ENCODE measurements at regions not wholly inside any gene's neighbourhood (a gene's known extent, or its start where the extent isn't known, plus 50 kb on each side); places are given as distances from the start of the nearest gene placed in this dataset.

DNA sequence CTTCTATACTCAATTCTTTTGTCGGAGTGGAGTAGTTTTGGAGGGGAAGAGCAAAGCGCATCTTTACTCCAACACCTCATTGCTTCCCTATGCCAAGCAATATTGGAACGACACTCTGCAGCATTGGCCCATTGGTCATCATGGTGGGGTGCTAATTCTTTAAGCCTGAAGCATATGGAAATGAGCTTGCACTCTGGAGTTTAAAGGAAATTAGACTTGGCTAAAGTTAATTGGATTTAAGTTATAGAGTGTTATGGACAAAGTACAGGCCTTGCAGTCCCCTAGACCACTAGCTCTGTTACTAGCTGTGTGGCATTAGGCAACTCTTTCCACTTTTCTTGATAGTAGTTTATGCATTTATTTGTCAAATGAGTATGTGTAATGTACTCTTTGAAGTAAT, 568.3 kb upstream of the TENM4 start:
- TF ChIP-seq CREB1 (IDR thresholded peaks at IDR 0.05; ENCODE audit: low read depth) (no peak), CEBPB (IDR thresholded peaks at IDR 0.05) (no peak), NFIC (IDR thresholded peaks at IDR 0.05) (no peak), EGR1 (IDR thresholded peaks at IDR 0.05) (no peak), EP300 (IDR thresholded peaks at IDR 0.05; ENCODE audit: borderline replicate concordance) (no peak), RAD21 (IDR thresholded peaks at IDR 0.05; ENCODE audit: low read depth) (no peak), ZBTB7A (IDR thresholded peaks at IDR 0.05; ENCODE audit: low read depth) (no peak), TEAD4 (IDR thresholded peaks at IDR 0.05) (no peak)
- TF ChIP-seq, protein P1, sequence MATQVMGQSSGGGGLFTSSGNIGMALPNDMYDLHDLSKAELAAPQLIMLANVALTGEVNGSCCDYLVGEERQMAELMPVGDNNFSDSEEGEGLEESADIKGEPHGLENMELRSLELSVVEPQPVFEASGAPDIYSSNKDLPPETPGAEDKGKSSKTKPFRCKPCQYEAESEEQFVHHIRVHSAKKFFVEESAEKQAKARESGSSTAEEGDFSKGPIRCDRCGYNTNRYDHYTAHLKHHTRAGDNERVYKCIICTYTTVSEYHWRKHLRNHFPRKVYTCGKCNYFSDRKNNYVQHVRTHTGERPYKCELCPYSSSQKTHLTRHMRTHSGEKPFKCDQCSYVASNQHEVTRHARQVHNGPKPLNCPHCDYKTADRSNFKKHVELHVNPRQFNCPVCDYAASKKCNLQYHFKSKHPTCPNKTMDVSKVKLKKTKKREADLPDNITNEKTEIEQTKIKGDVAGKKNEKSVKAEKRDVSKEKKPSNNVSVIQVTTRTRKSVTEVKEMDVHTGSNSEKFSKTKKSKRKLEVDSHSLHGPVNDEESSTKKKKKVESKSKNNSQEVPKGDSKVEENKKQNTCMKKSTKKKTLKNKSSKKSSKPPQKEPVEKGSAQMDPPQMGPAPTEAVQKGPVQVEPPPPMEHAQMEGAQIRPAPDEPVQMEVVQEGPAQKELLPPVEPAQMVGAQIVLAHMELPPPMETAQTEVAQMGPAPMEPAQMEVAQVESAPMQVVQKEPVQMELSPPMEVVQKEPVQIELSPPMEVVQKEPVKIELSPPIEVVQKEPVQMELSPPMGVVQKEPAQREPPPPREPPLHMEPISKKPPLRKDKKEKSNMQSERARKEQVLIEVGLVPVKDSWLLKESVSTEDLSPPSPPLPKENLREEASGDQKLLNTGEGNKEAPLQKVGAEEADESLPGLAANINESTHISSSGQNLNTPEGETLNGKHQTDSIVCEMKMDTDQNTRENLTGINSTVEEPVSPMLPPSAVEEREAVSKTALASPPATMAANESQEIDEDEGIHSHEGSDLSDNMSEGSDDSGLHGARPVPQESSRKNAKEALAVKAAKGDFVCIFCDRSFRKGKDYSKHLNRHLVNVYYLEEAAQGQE (IDR thresholded peaks at IDR 0.05; ENCODE audit: low read depth): no peak
- TF ChIP-seq, protein P2, sequence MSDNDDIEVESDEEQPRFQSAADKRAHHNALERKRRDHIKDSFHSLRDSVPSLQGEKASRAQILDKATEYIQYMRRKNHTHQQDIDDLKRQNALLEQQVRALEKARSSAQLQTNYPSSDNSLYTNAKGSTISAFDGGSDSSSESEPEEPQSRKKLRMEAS (IDR thresholded peaks at IDR 0.05): no peak

All from Ishikawa (cell line).